GM21447 (cell line): ENCODE measurements at regions not wholly inside any gene's neighbourhood (a gene's known extent, or its start where the extent isn't known, plus 50 kb on each side); places are given as distances from the start of the nearest gene placed in this dataset.
"Not testable (repeated sequence)": the region's sequence is repeated elsewhere in the genome, so short reads cannot be mapped to it uniquely, and the experiment has no call there.

Experiments
- ATAC-seq: cut with Tn5 transposase; IDR thresholded peaks from one replicate; pipeline ENCODE4 v1.9.1; 2021; ENCODE audit not compliant: unreplicated experiment

DNA sequence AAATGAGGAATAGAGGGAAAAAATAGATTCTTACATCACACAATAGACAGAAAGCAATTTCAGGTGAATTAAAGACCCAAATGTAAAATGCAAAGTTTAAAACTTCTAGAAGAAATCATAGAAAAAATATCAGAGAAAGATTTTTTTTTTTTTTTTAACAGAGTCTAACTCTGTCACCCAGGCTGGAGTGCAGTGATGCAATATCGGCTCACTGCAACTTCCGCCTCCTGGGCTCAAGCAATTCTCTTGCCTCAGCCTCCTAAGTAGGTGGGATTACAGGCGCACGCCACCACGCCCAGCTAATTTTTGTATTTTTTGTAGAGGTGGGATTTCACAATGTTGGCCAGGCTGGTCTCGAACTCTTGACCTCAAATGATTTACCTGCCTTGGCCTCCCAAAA is 141.8 kb downstream of the COPRS start:
- not testable (repeated sequence) for ATAC-seq

DNA sequence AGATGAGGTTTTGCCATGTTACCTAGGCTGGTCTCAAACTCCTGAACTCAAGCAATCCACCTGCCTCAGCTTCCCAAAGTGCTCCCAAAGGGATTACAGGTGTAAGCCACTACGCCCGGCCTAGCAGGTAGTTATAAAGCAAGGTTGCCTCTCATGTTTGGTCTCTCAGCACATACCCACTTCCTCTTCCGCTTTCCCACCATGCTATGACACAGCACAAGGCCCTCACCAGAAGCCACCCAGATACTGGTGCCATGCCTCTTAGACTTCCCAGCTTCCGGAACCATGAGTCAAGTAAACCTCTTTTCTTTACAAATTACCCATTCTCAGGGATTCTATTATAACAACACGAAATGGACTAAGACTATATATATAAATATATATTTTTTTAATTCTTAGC is 143.6 kb downstream of the COPRS start:
- ATAC-seq: no peak

DNA sequence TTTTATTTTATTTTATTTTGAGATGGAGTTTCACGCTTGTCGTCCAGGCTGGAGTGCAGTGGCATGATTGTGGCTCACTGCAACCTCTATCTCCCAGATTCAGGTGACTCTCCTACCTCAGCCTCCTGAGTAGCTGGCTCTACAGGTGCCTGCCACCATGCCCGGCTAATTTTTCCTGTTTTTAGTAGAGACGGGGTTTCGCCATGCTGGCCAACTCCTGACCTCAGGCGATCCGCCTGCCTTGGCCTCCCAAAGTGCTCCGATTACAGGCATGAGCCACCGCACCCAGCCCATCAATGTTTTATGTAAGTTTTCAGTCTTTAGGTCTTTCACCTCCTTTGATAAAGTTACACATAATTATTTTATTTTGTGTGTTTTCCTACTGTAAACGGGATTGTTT is 154.6 kb downstream of the COPRS start:
- ATAC-seq: no peak

DNA sequence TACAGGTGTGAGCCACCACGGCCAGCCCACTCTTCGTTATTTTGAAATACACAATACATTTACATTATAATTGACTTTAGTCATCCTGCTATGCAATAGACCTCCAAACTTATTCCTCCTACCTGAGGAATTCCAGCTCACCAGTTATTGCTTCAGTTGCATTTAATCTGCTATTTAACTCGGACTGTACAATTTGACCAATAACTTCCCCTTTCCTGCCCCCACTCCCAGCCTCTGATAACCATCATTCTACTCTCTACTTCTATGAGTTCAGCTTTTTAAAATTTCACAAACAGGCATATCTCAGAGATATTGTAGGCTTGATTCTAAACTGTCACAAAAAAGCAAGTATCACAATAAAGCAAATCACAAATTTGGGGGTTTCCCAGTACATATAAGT is 157.0 kb downstream of the COPRS start:
- no peak for ATAC-seq

DNA sequence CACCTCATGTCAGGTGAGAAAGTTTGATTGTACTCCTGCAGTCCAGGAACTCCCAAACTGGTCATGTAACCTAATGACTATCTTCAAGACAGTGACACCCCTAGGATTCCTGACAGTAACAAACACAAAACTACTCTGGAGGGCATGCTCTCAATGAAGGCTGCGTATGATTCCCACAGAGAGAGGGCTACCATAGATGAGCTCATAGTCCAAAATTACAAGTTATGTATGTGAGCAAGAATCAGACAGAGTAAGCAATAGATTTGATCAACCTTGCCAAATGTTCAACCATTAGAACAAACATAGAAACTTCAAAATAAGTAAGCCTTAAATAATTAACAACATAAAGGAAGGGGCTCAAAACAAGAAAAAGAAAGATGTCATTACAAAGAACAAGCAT is 158.1 kb downstream of the COPRS start:
- no peak for ATAC-seq

DNA sequence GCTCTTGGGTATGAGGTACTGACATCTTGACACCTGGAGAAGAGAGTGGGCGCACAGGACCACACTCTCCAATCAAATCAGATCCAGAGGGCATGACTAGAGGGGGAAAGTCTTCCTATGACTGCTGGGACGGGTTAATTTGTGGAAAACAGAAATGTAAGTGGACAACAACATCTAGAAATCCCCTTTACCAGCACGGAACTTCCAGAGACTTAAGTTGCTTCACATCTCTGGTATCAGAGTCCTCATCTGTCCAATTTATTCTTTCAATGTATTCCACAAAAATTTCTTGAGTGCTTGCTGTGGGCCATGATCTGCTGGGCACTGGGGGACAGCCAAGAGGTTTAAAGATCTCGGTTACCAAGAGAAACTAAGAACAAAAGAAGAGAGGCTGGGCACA is 159.2 kb downstream of the COPRS start:
- ATAC-seq: no peak

DNA sequence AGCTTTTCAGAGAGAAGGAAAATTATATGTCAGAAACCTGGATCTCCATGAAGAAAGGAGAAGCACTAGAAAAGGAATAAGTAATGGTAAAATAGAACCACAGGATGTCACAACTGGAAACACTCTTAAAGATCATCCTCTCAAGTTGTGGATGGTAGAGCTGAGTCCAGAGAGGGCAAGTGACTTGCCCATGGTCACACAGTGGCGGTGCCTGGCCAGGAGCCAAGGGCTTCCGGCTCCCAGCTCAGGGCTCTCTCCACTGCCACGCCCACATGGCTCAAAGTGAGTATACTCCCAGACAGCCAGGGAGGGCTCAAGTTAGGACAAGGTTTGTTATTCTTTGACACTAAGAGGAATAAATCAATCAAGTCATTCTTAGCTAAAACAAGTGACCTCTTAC is 159.8 kb downstream of the COPRS start:
- ATAC-seq: no peak

DNA sequence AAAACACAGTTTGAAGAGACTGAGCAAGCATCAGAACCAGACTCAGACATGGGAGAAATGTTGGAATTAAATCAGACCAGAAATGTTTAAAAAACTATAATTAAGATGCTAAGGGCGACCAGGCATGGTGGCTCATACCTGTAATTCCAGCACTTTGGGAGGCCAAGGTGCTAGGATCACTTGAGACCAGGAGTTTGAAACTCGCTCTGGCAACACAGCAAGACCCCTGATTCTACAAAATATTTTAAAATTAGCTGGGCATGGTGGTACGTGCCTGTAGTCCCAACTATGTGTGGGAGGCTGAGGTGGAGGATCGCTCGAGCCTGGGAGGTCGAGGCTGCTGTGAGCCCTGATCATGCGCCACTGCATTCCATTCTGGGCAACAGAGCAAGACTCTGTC is 160.3 kb downstream of the COPRS start:
- ATAC-seq: no peak

DNA sequence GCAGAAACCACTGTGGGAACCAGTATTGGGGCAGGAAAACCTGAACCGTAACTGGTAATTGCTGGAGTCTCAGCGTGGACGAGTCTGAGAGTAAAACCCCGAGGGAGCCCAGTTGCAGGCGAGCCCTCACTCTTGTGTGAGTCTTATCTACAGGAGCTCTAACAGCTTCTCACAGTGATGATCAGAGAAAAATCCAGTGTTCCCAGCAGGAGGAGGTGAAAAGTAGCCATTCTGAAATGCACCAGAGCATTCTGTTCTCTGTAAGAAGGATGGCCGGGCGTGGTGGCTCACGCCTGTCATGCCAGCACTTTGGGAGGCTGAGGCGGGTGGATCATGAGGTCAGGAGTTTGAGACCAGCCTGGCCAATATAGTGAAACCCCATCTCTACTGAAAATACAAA is 161.2 kb downstream of the COPRS start:
- ATAC-seq: no peak

DNA sequence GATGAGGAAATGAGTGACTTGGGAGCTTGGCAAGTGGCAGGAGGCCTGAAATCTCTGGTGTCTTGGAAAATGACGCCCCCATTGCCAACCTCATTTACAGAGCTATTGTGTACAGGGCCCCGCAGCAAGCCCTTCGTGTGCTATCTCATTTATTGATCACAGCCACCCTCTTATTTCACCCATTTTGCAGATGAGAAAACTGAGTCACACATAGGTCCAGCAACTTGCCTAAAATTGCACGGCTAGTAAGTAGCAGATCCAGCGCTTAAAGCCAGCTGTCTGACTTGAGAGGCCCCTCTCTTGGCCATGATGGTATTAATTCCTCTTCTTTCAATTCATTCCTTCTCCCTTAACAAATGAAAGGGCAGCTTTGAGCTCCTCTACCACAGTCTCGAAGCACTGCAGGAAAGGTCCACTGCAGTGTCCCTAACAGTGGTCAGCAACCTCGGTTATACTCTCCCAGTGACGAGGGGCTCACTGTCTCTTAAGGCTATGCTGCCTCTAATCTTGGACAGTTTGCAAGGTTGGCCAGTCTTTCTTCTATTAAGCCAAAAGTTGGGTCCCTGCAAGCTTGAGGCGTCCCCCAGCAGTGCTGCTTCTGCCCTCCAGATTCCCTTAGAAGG is 162.2 kb downstream of the COPRS start:
- no peak for ATAC-seq

DNA sequence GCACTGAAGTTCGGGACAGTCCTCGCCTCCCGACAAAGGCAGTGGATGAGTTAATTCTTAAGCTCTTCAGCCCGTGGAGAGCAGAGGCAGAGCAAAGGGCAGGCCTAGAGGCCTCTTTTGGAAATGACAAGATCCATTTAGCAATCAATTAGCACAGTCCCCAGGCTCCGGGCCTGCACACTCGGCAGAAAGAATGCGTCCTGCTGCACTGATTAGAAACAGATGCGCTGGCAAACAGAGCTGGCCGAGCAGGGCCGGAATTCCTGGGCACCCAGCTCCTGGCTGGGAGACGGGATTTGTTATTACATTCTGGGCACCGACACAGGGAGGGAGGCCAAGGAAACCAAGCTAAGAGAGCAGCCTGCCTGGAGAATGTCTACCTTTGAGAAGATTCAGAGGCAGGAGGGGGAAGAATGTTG is 162.9 kb downstream of the COPRS start:
- ATAC-seq: no peak

DNA sequence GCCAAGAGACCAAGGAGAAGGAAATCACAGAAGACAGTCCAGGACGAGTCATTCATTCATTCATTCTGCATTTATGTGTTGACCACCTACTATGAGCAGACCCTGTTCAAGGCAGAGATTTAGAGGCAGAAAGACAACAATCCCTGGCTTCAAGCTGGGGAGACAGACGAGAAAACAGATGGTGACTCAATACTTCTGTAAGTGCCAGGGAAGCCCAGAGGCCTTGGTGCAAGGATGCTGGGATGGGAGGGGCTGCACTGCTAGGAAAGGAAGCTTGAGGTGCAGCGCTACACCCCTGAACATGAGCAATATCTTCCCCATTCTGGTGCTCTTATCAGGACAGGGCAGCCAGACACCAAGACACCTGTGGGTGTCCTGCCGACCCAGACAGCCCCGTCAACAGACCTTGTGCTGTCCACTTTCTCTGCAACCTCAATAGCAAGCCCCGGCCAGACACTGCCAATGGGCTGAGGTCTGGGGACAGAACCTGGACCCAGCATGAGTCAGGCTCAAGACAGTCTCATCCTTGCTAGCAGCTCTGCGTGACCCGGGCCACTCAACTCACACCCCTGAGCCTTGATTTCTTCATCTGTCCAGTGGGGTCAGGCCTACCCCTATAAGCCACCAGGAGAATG is 163.5 kb downstream of the COPRS start:
- ATAC-seq: no peak

DNA sequence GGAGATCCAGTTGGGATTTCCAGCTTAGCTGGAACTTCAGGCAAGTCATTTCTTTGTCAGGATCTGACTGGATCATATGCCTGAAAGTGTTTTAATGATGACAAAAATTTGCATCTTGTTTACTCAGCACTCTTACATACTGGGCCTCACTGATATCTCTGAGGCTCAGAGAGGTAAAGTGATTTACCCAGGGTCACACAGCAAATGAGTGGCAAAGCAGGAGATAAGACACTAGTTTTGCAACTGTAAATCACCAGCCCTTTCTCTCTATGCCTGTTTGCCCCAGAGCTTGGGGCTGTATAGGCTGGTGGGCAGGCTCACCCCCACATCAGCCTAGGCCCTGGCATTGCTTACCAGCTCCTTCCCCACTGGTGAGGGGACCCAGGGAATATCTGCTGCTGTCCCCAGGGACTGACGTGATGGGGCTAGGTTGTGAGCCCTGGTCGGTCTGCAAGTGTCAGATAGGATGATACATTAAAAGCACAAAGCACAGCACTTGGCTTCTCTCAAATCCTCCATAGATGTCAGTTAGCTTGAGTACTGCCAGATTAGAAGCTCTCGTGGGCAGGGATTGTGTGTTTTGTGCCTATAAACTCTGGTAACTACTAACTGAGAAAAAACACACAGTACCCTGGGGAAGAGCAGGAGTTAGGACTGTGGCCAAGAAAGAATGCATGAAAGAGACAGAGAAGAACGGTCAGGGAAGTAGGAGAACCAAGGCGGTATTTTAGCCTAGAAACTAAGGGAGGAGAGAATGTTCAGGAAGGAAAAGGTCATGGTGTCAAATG is 165.4 kb downstream of the COPRS start:
- ATAC-seq: no peak

DNA sequence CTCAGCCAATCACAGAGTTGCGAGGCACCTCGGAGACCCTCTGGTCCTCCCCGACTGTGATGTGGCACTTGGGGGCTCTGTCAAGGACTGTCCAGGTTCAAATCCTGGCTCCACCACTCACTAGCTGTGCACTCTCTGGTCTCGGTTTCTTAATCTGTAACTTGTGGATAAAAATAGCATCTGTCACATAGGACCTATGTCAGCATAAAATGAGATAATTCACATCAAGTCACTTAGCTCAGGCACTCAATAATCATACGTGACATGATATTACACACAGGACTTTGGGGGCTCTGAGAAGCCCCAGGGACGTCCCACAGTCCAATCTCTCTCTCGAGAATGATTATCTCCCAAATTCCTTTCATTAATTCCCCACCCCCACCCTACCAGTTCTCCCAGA is 166.4 kb downstream of the COPRS start:
- ATAC-seq: no peak

DNA sequence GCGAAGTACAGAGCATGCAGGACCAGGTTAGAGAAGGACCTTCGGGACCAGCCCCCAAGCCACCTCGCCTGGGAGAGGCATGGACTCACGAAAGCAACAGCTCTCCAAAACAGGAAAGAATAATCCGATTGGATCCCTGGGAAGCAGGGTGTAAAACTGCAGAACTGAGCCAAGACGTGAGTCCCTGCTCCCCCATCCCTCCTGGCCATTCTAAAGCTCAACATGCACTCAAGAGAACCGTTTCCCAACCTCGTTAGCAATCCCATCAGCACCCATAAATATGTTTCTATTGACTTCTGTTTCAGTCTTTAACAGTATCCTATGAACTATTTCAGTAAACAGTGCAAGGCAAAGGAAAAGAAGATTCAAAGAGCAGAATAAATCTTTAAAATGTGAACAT is 167.0 kb downstream of the COPRS start:
- no peak for ATAC-seq

DNA sequence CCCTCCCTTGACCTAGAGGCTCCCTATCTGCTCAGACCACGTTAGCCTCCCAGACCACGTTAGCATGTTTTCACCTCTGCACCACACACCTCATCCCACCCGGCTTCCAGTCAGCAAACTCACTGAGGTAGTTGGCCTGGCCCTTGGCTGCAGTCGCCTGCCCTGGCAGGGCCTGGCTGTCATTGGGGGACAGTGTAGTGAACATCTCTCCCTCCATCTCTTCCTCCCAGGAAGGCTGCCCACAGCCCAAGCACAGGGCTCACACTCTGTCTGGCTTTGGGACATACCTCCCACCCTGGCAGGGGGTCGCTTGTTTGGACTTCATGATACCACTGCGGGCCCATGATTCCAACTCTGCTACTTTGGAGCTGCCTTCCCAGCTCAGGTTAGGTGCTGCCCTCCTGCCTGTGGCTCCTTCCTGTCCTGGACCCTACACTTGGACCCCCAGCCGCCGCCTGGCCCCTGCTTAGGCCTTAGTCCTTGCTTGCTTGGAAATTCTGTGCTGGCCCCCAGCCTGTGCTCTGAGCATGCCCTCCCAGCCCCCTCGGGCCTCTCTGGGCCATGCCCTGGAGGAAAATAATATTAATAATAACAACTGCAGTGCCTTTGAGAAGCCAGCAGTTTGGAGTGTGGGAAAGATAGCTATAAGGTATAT is 167.7 kb downstream of the COPRS start:
- no peak for ATAC-seq

DNA sequence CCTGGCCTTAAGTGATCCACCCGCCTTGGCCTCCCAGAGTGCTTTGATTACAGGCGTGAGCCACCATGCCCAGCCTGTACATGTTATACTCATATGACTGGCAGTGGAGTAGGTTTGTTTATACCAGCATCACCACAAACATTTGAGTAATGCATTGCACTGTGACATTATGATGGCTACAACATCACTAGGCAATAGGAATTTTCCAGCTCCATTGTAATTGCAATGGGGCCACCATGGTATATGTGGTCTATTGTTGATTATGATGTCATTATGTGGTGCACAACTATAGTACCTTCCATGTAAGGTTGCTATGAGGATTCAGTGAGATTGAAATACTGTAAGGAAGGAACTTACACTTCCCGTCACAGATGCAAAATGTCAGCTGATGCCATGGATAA is 168.9 kb downstream of the COPRS start:
- ATAC-seq: no peak

DNA sequence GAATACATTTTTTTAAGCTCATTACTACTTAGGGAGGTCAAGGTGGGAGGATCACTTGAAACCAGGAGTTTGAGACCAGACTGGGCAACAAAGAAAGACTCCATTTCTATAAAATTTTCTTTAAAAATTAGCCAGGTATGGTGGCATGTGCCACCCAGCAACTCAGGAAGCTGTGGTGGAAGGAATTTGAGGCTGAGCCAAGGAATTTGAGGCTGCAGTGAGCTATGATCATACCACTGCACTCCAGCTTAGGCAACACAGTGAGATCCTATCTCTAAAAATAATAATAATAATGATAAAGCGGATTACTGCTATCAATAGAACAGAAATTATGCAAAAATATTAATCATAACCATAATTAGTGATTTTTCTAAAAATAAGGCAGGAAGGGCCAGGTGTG is 170.3 kb downstream of the COPRS start:
- no peak for ATAC-seq

DNA sequence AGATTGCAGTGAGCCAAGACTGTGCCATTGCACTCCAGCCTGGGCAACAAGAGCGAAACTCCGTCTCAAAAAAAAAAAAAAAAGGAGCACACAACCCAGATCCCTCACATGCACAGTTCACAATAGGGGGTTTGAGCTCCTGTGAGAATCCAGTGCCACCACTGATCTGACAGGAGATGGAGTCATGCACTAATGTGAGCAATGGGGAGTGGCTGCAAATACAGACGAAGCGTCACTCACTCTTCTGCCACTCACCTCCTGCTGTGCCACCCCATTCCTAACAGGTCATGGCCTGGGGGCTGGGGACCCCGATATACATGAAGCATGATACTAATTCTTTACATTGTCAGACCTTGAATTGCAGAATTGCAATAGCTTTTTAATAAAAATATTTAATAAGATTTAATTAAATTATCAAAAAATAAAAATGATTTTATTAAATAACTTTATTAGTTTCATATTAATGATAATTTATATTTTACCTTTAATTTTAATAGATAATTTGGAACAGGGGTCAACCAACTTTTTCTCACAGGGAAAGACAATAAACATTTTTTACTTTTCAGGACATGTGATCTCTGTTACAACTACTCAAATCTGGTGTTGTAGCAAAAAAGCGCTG is 171.4 kb downstream of the COPRS start:
- no peak for ATAC-seq

DNA sequence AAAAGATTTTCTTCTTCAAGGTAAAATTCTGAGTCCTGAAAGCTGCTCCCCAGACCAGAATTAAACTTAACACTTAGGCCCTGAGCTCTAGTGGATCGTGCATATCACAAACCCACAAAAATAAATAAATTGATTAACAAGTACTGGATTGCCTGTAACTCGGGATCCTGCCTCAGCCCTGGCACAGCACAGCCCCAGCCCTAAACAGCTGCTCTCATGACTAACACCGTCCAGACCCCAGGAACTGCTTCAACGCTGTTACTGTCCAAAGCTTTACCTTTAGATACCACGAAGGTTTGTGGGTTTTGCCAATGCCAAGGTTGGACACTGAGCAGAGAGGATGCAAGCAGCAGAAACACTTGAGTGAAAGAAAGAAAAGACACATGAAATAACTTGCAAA is 172.5 kb downstream of the COPRS start:
- ATAC-seq: no peak

DNA sequence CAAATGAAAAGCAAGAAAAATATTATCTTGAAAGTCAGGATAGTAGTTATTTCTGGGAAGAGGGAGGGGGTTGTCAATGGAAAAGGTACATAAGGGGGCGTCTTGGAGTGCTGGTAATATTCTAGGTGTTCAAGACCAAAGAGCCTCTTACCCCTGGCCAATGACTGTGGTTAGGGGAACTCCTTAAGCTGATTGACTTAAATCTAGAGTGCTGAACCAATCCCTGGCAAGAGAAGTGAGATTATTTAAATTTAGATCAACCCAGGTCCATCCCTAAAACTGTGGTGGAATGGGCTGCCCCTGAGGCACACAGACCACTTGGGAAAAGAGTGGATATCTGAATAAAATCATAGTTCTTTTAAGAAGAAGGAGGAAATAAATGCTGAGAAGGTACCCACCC is 174.1 kb downstream of the COPRS start:
- no peak for ATAC-seq
